ENCODE measurements at regions not wholly inside any gene's neighbourhood (a gene's known extent, or its start where the extent isn't known, plus 50 kb on each side); places are given as distances from the start of the nearest gene placed in this dataset.

GRCh38 chr2:359047-359446, 71.2 kb upstream of the ALKAL2 start:
- TF ChIP-seq CTCF (IDR thresholded peaks at IDR 0.05 in 8 of 11, conservative IDR thresholded peaks at IDR 0.05 in 3 of 11), result no peak
- no peak for TF ChIP-seq POLR2A (IDR thresholded peaks at IDR 0.05)
- no peak for TF ChIP-seq POLR2AphosphoS5 (IDR thresholded peaks at IDR 0.05)

Data from spleen (tissue), 7 donors.